Thyroid gland (tissue), 4 donors: ENCODE measurements at regions not wholly inside any gene's neighbourhood (a gene's known extent, or its start where the extent isn't known, plus 50 kb on each side); places are given as distances from the start of the nearest gene placed in this dataset.

ENCODE experiments used
- DNase-seq, 2 donors: peaks; one replicate each; pipeline ENCODE4 v3.0.0-alpha.2; 2019
- H3K27ac ChIP-seq, 3 donors: fragments of 200-600 bp; sonication (generic); 1 replicate in 2 of 3; 2 replicates in 1 of 3; pipeline ENCODE4 v1.5.1; 2016 to 2019; ENCODE audit warnings: mild to moderate bottlenecking in 1 of 3, moderate library complexity in 1 of 3
- H3K27me3 ChIP-seq: fragments of 200-600 bp; sonication (generic); one replicate; pipeline ENCODE4 v1.5.1; 2019
- H3K36me3 ChIP-seq, 2 donors: fragments of 200-600 bp; sonication (generic); one replicate each; pipeline ENCODE4 v1.5.1; 2016 to 2019
- H3K4me1 ChIP-seq, 2 donors: fragments of 200-600 bp; sonication (generic); one replicate each; pipeline ENCODE4 v1.5.1; 2017 to 2019
- H3K4me3 ChIP-seq, 3 donors: fragments of 200-600 bp; sonication (generic); replicated peaks in 1 of 3; 1 replicate in 2 of 3; 2 replicates in 1 of 3; pipeline ENCODE4 v1.5.1; 2016; ENCODE audit warnings: mild to moderate bottlenecking in 1 of 3
- H3K9me3 ChIP-seq: fragments of 200-600 bp; sonication (generic); one replicate; pipeline ENCODE4 v1.5.1; 2017
- CTCF ChIP-seq, 6 experiments: fragments of 200-600 bp in 3 of 6; fragments of 450-650 bp in 3 of 6; sonication (generic) in 3 of 6; IDR thresholded peaks; one replicate each; pipeline ENCODE4 v1.5.1; 2016 to 2019; ENCODE audit warnings: antibody characterized with exemption in 6 of 6, mild to moderate bottlenecking in 2 of 6, inconsistent platforms in 1 of 6, moderate library complexity in 1 of 6
- POLR2A ChIP-seq, 2 donors: fragments of 450-650 bp; IDR thresholded peaks; one replicate each; pipeline ENCODE4 v1.6.1; 2017; ENCODE audit warnings: antibody characterized with exemption in 2 of 2, mild to moderate bottlenecking in 2 of 2, moderate library complexity in 1 of 2
- WGBS, 2 donors: methylation state at CpG; one replicate each; pipeline ENCODE4 v1.1.5; 2017; 5-methylcytosine and 5-hydroxymethylcytosine counted together
- intact Hi-C: fragments of 100-400 bp; cut with DNase I; formaldehyde crosslinking; loops from one replicate; pipeline ENCODE4 v1.15.1; 2023

- no peak for TF ChIP-seq CTCF (IDR thresholded peaks at IDR 0.05)
- TF ChIP-seq POLR2A (IDR thresholded peaks at IDR 0.05): no peak
- Histone ChIP-seq H3K9me3 (no peaks in the 10 kb centered on the region), H3K4me1 (no peaks in the 10 kb centered on the region), H3K4me3 (no peak overlapping the region), H3K36me3 (no peaks in the 10 kb centered on the region), H3K27me3 (no peaks in the 10 kb centered on the region), H3K27ac (no peak overlapping the region)
- WGBS, 2 donors: 29 to 46% methylated on average over 2 of the region's 2 CpGs
- DNase-seq: no peak
- intact Hi-C loops: no loop called here
Observed at GRCh38 chr3:153852355-153852754, 268.8 kb upstream of the ARHGEF26 start.

- no peak overlapping the region for H3K4me3 ChIP-seq
- WGBS, 2 donors: 92% methylated on average over 1 of the region's 1 CpG
- no peaks in the 10 kb centered on the region for H3K27me3 ChIP-seq
- intact Hi-C loops: no loop called here
- no peak for DNase-seq
- TF ChIP-seq POLR2A (IDR thresholded peaks at IDR 0.05) (no peak), CTCF (IDR thresholded peaks at IDR 0.05) (no peak)
- H3K9me3 ChIP-seq: no peaks in the 10 kb centered on the region
- H3K27ac ChIP-seq: no peak overlapping the region
- H3K4me1 ChIP-seq: no peaks in the 10 kb centered on the region
- no peaks in the 10 kb centered on the region for H3K36me3 ChIP-seq
Observed at GRCh38 chr3:153853163-153853562, 268.0 kb upstream of the ARHGEF26 start.

- Histone ChIP-seq H3K4me3 (no peak overlapping the region), H3K9me3 (no peaks in the 10 kb centered on the region), H3K27me3 (no peaks in the 10 kb centered on the region), H3K27ac (no peak overlapping the region), H3K36me3 (no peaks in the 10 kb centered on the region), H3K4me1 (no peaks in the 10 kb centered on the region)
- WGBS, 2 donors: 83 to 95% methylated on average over 1 of the region's 1 CpG
- TF ChIP-seq CTCF (IDR thresholded peaks at IDR 0.05) (no peak), POLR2A (IDR thresholded peaks at IDR 0.05) (no peak)
- no peak for DNase-seq
- intact Hi-C loops: no loop called here
Observed at GRCh38 chr3:153855772-153856171, 265.4 kb upstream of the ARHGEF26 start.

GRCh38 chr3:153856932-153857331 is 264.3 kb upstream of the ARHGEF26 start:
- no peak for TF ChIP-seq POLR2A (IDR thresholded peaks at IDR 0.05)
- TF ChIP-seq CTCF (IDR thresholded peaks at IDR 0.05): no peak
- H3K4me1 ChIP-seq: no peaks in the 10 kb centered on the region
- no peaks in the 10 kb centered on the region for H3K9me3 ChIP-seq
- no peak overlapping the region for H3K4me3 ChIP-seq
- H3K36me3 ChIP-seq: no peaks in the 10 kb centered on the region
- DNase-seq: no peak
- 72 to 89% methylated on average over 1 of the region's 1 CpG for WGBS, 2 donors
- no peaks in the 10 kb centered on the region for H3K27me3 ChIP-seq
- H3K27ac ChIP-seq: no peak overlapping the region
- intact Hi-C loops: no loop called here

- H3K4me1 ChIP-seq: no peaks in the 10 kb centered on the region
- intact Hi-C loops: no loop called here
Observed at GRCh38 chr3:153864793-153865192, 256.4 kb upstream of the ARHGEF26 start.

More at GRCh38 chr3:153864793-153865192, 256.4 kb upstream of the ARHGEF26 start:
- Histone ChIP-seq H3K27ac (no peak overlapping the region), H3K4me3 (no peak overlapping the region), H3K36me3 (no peaks in the 10 kb centered on the region), H3K27me3 (no peaks in the 10 kb centered on the region), H3K9me3 (no peaks in the 10 kb centered on the region)
- 42 to 68% methylated on average over 2 of the region's 2 CpGs for WGBS, 2 donors
- TF ChIP-seq POLR2A (IDR thresholded peaks at IDR 0.05) (no peak), CTCF (IDR thresholded peaks at IDR 0.05) (no peak)
- no peak for DNase-seq
